WTC11 (cell line): ENCODE measurements at regions not wholly inside any gene's neighbourhood (a gene's known extent, or its start where the extent isn't known, plus 50 kb on each side); places are given as distances from the start of the nearest gene placed in this dataset.

Source experiments
- ATAC-seq: fragments of 200-7000 bp; cut with Tn5 transposase; 2 replicates; pipeline ENCODE4 v1.10.0; 2021; ENCODE audit warnings: mild to moderate bottlenecking, moderate library complexity
- CTCF ChIA-PET: fragments of 300-600 bp; sonication (Branson Sonifier 250); formaldehyde crosslinking; loops from one replicate; lab custom pipeline; 2021; ENCODE audit warnings: antibody characterized with exemption; lab: Charles Lee
- POLR2A ChIA-PET: fragments of 350-600 bp; sonication (Branson Sonifier 250); formaldehyde crosslinking; loops from one replicate; lab custom pipeline; 2021; ENCODE audit warnings: antibody characterized with exemption; lab: Charles Lee
- DNase-seq: peaks from one replicate; pipeline ENCODE4 v3.0.0; 2021; ENCODE audit warnings: low spot score
- H3K27ac Mint-ChIP-seq: 2 replicates; pipeline ENCODE4 v1.8.0; 2021; ENCODE audit warnings: mixed read lengths
- H3K27me3 Mint-ChIP-seq: 2 replicates; pipeline ENCODE4 v1.8.0; 2021; ENCODE audit warnings: low read depth, mild to moderate bottlenecking, moderate library complexity, mixed read lengths
- H3K36me3 Mint-ChIP-seq: 2 replicates; pipeline ENCODE4 v1.8.0; 2021; ENCODE audit warnings: mixed read lengths
- H3K4me1 Mint-ChIP-seq: 2 replicates; pipeline ENCODE4 v1.8.0; 2022; ENCODE audit warnings: mixed read lengths
- H3K4me3 Mint-ChIP-seq: 2 replicates; pipeline ENCODE4 v1.8.0; 2021; ENCODE audit warnings: mild to moderate bottlenecking, moderate library complexity, mixed read lengths
- H3K9me3 Mint-ChIP-seq: 2 replicates; pipeline ENCODE4 v1.8.0; 2021; ENCODE audit warnings: mixed read lengths
- ATF1 ChIP-seq: sonication (generic); formaldehyde crosslinking; IDR thresholded peaks from 2 replicates; pipeline ENCODE4 v1.8.1; 2023; ENCODE audit warnings: mild to moderate bottlenecking, moderate library complexity, missing genetic modification reagents
- CBFB ChIP-seq: sonication (generic); formaldehyde crosslinking; IDR thresholded peaks from 2 replicates; pipeline ENCODE4 v1.8.1; 2022; ENCODE audit warnings: mild to moderate bottlenecking, low read depth, missing genetic modification reagents
- ELF4 ChIP-seq: sonication (generic); formaldehyde crosslinking; IDR thresholded peaks from 2 replicates; pipeline ENCODE4 v1.8.1; 2022; ENCODE audit warnings: low read depth, mild to moderate bottlenecking, moderate library complexity, missing genetic modification reagents
- FOXP1 ChIP-seq: sonication (generic); formaldehyde crosslinking; IDR thresholded peaks from 2 replicates; pipeline ENCODE4 v1.8.0; 2022; ENCODE audit warnings: missing genetic modification reagents, mild to moderate bottlenecking, moderate library complexity, borderline replicate concordance
- HMGA2 ChIP-seq: fragments of 250-450 bp; sonication (Bioruptor Pico); IDR thresholded peaks from 2 replicates; pipeline ENCODE4 v1.4.0; 2021; ENCODE audit warnings: mild to moderate bottlenecking, moderate library complexity
- JUN ChIP-seq: sonication (generic); formaldehyde crosslinking; IDR thresholded peaks from 2 replicates; pipeline ENCODE4 v1.8.0; 2023; ENCODE audit warnings: mild to moderate bottlenecking, missing genetic modification reagents
- KAT7 ChIP-seq: sonication (generic); formaldehyde crosslinking; IDR thresholded peaks from 2 replicates; pipeline ENCODE4 v1.8.1; 2023; ENCODE audit warnings: missing genetic modification reagents, mild to moderate bottlenecking, borderline replicate concordance
- MXD4 ChIP-seq: fragments of 250-450 bp; sonication (Bioruptor Pico); IDR thresholded peaks from 2 replicates; pipeline ENCODE4 v1.8.0; 2021; ENCODE audit warnings: mild to moderate bottlenecking, moderate library complexity, borderline replicate concordance
- PRRX2 ChIP-seq: fragments of 250-450 bp; sonication (Bioruptor Pico); IDR thresholded peaks from 2 replicates; pipeline ENCODE4 v1.8.0; 2021; ENCODE audit warnings: mild to moderate bottlenecking
- RORB ChIP-seq: fragments of 250-450 bp; sonication (Bioruptor Pico); IDR thresholded peaks from 2 replicates; pipeline ENCODE4 v1.9.0; 2021; ENCODE audit warnings: mild to moderate bottlenecking
- TP53 ChIP-seq: sonication (generic); formaldehyde crosslinking; IDR thresholded peaks from 2 replicates; pipeline ENCODE4 v1.8.1; 2023; ENCODE audit warnings: mild to moderate bottlenecking, missing genetic modification reagents
- ZBTB21 ChIP-seq: sonication (generic); formaldehyde crosslinking; IDR thresholded peaks from 2 replicates; pipeline ENCODE4 v1.8.1; 2023; ENCODE audit warnings: mild to moderate bottlenecking, missing genetic modification reagents, borderline replicate concordance
- ZNF121 ChIP-seq: sonication (generic); formaldehyde crosslinking; IDR thresholded peaks from 2 replicates; pipeline ENCODE4 v1.8.0; 2023; ENCODE audit warnings: missing genetic modification reagents
- ZNF138 ChIP-seq: sonication (generic); formaldehyde crosslinking; conservative IDR thresholded peaks from 2 replicates; pipeline ENCODE4 v1.8.1; 2022; ENCODE audit warnings: mild to moderate bottlenecking, moderate library complexity, missing genetic modification reagents
- ZNF416 ChIP-seq: fragments of 250-450 bp; sonication (Bioruptor Pico); IDR thresholded peaks from 2 replicates; pipeline ENCODE4 v1.9.0; 2021; ENCODE audit warnings: mild to moderate bottlenecking, inconsistent platforms
- ZNF532 ChIP-seq: fragments of 250-450 bp; sonication (Bioruptor Pico); IDR thresholded peaks from 2 replicates; pipeline ENCODE4 v1.9.0; 2021; ENCODE audit warnings: mild to moderate bottlenecking, borderline replicate concordance
- ZNF671 ChIP-seq: fragments of 250-450 bp; sonication (Bioruptor Pico); IDR thresholded peaks from 2 replicates; pipeline ENCODE4 v1.8.0; 2021; ENCODE audit warnings: mild to moderate bottlenecking
- ZSCAN18 ChIP-seq: fragments of 250-450 bp; sonication (Bioruptor Pico); IDR thresholded peaks from 2 replicates; pipeline ENCODE4 v2.1.2; 2022; ENCODE audit warnings: mild to moderate bottlenecking, moderate library complexity
- TF ChIP-seq, protein P1 (sequence below): sonication (generic); formaldehyde crosslinking; IDR thresholded peaks from 2 replicates; pipeline ENCODE4 v1.8.0; 2023; ENCODE audit warnings: missing genetic modification reagents, mild to moderate bottlenecking, borderline replicate concordance
- TF ChIP-seq, protein P2 (sequence below): fragments of 250-450 bp; sonication (Bioruptor Pico); IDR thresholded peaks from 2 replicates; pipeline ENCODE4 v1.9.0; 2021; ENCODE audit warnings: mild to moderate bottlenecking
- TF ChIP-seq, protein P3 (sequence below): sonication (generic); formaldehyde crosslinking; IDR thresholded peaks from 2 replicates; pipeline ENCODE4 v1.8.1; 2022; ENCODE audit warnings: mild to moderate bottlenecking, moderate library complexity, missing genetic modification reagents
- TF ChIP-seq, protein P4 (sequence below): sonication (generic); formaldehyde crosslinking; conservative IDR thresholded peaks from 2 replicates; pipeline ENCODE4 v1.8.1; 2022; ENCODE audit warnings: mild to moderate bottlenecking, missing genetic modification reagents

DNA sequence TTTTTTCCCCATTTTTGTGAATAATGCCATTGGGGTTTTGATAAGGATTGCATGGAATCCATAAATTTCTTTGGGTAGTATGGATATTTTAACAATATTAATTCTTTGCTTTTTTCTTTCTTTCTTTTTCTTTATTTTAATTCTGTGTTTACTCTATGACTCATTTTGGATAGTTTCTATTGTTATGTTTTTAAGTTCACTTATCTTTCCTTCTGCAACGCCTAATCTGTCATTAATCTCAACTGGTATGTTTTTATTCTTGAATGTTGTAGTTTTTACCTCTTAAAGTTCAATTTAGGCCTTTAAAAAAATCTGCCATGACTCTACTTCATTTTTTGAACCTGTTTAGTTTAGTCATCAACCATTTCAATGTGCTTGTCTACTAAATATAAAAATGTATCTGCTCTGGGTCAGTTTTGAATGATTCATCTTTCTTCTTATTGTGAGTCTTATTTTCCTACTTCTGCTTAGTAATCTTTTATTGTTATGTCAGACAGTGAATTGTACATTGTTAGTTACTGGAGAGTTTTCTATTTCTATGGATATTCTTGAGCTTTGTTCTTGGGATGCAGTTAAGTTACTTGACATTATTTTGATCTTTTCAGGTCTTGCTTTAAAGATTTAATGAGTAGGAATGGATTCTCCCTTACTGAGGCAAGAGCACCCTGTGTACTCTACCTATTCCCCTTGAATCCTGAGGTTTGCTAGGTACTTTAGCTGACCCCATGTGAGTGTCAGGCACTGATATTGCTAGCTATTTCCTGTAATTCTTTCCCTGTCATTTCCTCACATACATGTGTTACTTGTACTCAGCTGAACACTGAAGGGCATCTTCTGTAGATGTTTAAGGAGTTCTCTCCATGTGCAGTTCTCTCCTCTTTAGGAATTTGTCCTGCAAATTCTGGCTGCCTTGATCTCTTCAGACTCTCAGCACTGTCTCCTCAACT, 104.2 kb downstream of the TFAP2B start:
- peaks cover 30% of the 10 kb centered on the region for H3K9me3 Mint-ChIP-seq
- H3K27me3 Mint-ChIP-seq, result no peaks in the 10 kb centered on the region; the same call in 1 of the 2 replicates
- H3K36me3 Mint-ChIP-seq, result peaks cover 19% of the 10 kb centered on the region
- H3K4me1 Mint-ChIP-seq, result 0 out of 2 replicates have a peak, but pooled peaks cover 3% of the 10 kb centered on the region
- DNase-seq, result no peak
- CTCF ChIA-PET, result no interaction called here
- ATAC-seq, result no peak
- POLR2A ChIA-PET, result no interaction called here
- no peak for TF ChIP-seq PRRX2 (CRISPR knock-in tag)
- no peak for TF ChIP-seq ELF4 (CRISPR knock-in tag)
- no peak for TF ChIP-seq ZSCAN18 (CRISPR knock-in tag)
- TF ChIP-seq ZNF138 (CRISPR knock-in tag), result no peak
- no peak for TF ChIP-seq JUN (CRISPR knock-in tag)
- TF ChIP-seq CBFB (CRISPR knock-in tag), result no peak
- TF ChIP-seq ATF1, result no peak
- TF ChIP-seq ZNF671 (CRISPR knock-in tag), result no peak
- TF ChIP-seq, protein P1, sequence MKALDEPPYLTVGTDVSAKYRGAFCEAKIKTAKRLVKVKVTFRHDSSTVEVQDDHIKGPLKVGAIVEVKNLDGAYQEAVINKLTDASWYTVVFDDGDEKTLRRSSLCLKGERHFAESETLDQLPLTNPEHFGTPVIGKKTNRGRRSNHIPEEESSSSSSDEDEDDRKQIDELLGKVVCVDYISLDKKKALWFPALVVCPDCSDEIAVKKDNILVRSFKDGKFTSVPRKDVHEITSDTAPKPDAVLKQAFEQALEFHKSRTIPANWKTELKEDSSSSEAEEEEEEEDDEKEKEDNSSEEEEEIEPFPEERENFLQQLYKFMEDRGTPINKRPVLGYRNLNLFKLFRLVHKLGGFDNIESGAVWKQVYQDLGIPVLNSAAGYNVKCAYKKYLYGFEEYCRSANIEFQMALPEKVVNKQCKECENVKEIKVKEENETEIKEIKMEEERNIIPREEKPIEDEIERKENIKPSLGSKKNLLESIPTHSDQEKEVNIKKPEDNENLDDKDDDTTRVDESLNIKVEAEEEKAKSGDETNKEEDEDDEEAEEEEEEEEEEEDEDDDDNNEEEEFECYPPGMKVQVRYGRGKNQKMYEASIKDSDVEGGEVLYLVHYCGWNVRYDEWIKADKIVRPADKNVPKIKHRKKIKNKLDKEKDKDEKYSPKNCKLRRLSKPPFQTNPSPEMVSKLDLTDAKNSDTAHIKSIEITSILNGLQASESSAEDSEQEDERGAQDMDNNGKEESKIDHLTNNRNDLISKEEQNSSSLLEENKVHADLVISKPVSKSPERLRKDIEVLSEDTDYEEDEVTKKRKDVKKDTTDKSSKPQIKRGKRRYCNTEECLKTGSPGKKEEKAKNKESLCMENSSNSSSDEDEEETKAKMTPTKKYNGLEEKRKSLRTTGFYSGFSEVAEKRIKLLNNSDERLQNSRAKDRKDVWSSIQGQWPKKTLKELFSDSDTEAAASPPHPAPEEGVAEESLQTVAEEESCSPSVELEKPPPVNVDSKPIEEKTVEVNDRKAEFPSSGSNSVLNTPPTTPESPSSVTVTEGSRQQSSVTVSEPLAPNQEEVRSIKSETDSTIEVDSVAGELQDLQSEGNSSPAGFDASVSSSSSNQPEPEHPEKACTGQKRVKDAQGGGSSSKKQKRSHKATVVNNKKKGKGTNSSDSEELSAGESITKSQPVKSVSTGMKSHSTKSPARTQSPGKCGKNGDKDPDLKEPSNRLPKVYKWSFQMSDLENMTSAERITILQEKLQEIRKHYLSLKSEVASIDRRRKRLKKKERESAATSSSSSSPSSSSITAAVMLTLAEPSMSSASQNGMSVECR, result no peak
- TF ChIP-seq ZBTB21 (CRISPR knock-in tag), result no peak
- TF ChIP-seq FOXP1 (CRISPR knock-in tag), result no peak
- H3K4me3 Mint-ChIP-seq, result no peak overlapping the region
- H3K27ac Mint-ChIP-seq, result no peak overlapping the region

DNA sequence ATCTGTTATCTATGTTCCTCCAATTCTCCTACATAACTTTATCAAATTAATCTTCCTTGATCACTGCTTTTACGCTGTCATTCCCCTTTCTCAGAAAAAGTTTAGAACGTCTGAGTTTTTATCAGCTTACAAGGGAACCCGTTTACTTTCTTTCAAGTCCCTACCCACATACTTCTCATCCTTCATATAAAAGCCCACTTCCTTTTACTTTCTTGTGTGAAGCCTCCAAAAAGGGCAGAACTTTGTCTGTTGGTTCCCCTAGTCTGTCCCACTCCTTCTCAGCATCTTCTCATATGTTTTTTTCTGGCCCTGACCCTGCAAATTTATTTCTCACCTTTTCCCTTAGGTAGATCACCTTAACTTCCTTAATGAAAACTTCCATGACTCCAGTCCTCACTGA, 106.1 kb downstream of the TFAP2B start:
- ATAC-seq (no peak), DNase-seq (no peak)
- Mint-ChIP-seq H3K27me3 (no peaks in the 10 kb centered on the region), H3K4me1 (0 out of 2 replicates have a peak, but pooled peaks cover 3% of the 10 kb centered on the region), H3K4me3 (no peak overlapping the region), H3K27ac (no peak overlapping the region), H3K9me3 (peaks cover 27% of the 10 kb centered on the region)
- CTCF ChIA-PET, result no interaction called here
- no peak for TF ChIP-seq ZNF121 (CRISPR knock-in tag)
- TF ChIP-seq, protein P2, sequence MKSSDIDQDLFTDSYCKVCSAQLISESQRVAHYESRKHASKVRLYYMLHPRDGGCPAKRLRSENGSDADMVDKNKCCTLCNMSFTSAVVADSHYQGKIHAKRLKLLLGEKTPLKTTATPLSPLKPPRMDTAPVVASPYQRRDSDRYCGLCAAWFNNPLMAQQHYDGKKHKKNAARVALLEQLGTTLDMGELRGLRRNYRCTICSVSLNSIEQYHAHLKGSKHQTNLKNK (CRISPR knock-in tag), result no peak
- no peak for TF ChIP-seq ZNF532 (CRISPR knock-in tag)
- TF ChIP-seq, protein P3, sequence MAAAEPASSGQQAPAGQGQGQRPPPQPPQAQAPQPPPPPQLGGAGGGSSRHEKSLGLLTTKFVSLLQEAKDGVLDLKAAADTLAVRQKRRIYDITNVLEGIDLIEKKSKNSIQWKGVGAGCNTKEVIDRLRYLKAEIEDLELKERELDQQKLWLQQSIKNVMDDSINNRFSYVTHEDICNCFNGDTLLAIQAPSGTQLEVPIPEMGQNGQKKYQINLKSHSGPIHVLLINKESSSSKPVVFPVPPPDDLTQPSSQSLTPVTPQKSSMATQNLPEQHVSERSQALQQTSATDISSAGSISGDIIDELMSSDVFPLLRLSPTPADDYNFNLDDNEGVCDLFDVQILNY, result no peak
- no peak for TF ChIP-seq RORB (CRISPR knock-in tag)
- TF ChIP-seq TP53 (CRISPR knock-in tag), result no peak
- no peak for TF ChIP-seq KAT7
- TF ChIP-seq MXD4 (CRISPR knock-in tag), result no peak
- TF ChIP-seq ZNF416 (CRISPR knock-in tag), result no peak
- TF ChIP-seq HMGA2 (CRISPR knock-in tag), result no peak
- TF ChIP-seq, protein P4, sequence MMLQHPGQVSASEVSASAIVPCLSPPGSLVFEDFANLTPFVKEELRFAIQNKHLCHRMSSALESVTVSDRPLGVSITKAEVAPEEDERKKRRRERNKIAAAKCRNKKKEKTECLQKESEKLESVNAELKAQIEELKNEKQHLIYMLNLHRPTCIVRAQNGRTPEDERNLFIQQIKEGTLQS (CRISPR knock-in tag), result no peak
- TF ChIP-seq, all 79 proteins: peak for 0
- H3K36me3 Mint-ChIP-seq, result peaks cover 19% of the 10 kb centered on the region
- POLR2A ChIA-PET, result no interaction called here
